GM12878 (cell line): ENCODE measurements at regions not wholly inside any gene's neighbourhood (a gene's known extent, or its start where the extent isn't known, plus 50 kb on each side); places are given as distances from the start of the nearest gene placed in this dataset.

Source experiments
- ATAC-seq: fragments of 200-7000 bp; cut with Tn5 transposase; 3 replicates; pipeline ENCODE4 v1.9.1; 2020; ENCODE audit warnings: mild to moderate bottlenecking, moderate library complexity
- BruUV-seq: library from RNA; stranded (reverse); fragments of 400-500 nt; replicated peaks from 2 replicates; lab custom pipeline; 2021; lab: Mats Ljungman, UMichigan
- CTCF ChIA-PET: fragments of 300-600 bp; sonication (Branson Sonifier 250); formaldehyde crosslinking; extraction: SDS; loops from one replicate; lab custom pipeline; 2021; ENCODE audit warnings: inconsistent platforms; lab: Yijun Ruan, JAX
- POLR2A ChIA-PET: fragments of 350-600 bp; formaldehyde crosslinking; extraction: SDS; loops from one replicate; lab custom pipeline; 2021; ENCODE audit warnings: inconsistent platforms; lab: Charles Lee
- RAD21 ChIA-PET: fragments of 300-600 bp; sonication (Branson Sonifier 250); formaldehyde crosslinking; loops from one replicate; lab custom pipeline; 2023; ENCODE audit warnings: antibody characterized with exemption; ENCODE audit not compliant: unreplicated experiment; lab: Charles Lee
- SMC1A ChIA-PET: fragments of 300-600 bp; sonication (Branson Sonifier 250); formaldehyde crosslinking; loops from one replicate; lab custom pipeline; 2023; ENCODE audit not compliant: unreplicated experiment, uncharacterized antibody; lab: Charles Lee
- DNase-seq: peaks from one replicate; pipeline ENCODE4 v3.0.0-alpha.2; 2011; ENCODE audit warnings: low read depth, low spot score
- FAIRE-seq: peaks from 3 replicates; lab custom pipeline; 2011; peaks lifted over from hg19 to GRCh38; lab: Jason Lieb, UNC
- H2AFZ ChIP-seq: 2 replicates; pipeline ENCODE4 v1.6.0; 2011; ENCODE audit warnings: low read depth, low read length, control low read depth; ENCODE audit not compliant: control insufficient read depth
- H3K27ac ChIP-seq: 2 replicates; pipeline ENCODE4 v1.5.1; 2011; ENCODE audit warnings: control low read depth; ENCODE audit not compliant: control insufficient read depth, insufficient read depth
- H3K27me3 ChIP-seq, 2 experiments: replicated peaks in 1 of 2; 2 replicates each; pipeline versions ENCODE4 v1.6.0 to v1.6.1; 2011; ENCODE audit warnings: low read length in 1 of 2; ENCODE audit not compliant: control insufficient read depth in 2 of 2, insufficient read depth in 2 of 2
- H3K36me3 ChIP-seq, 2 experiments: 2 replicates each; pipeline ENCODE4 v1.5.1; 2011; ENCODE audit warnings: low read length in 1 of 2; ENCODE audit not compliant: control insufficient read depth in 2 of 2, insufficient read depth in 2 of 2
- H3K4me1 ChIP-seq: 2 replicates; pipeline ENCODE4 v1.6.1; 2011; ENCODE audit warnings: mild to moderate bottlenecking, low read length, moderate library complexity, mixed read lengths; ENCODE audit not compliant: control insufficient read depth, insufficient read depth
- H3K4me2 ChIP-seq: 2 replicates; pipeline ENCODE4 v1.6.0; 2011; ENCODE audit warnings: control low read depth; ENCODE audit not compliant: control insufficient read depth, insufficient read depth
- H3K4me3 ChIP-seq: fragments of 200-600 bp; sonication (generic); 2 replicates; pipeline ENCODE4 v1.5.1; 2016
- H3K79me2 ChIP-seq: 2 replicates; pipeline ENCODE4 v1.6.0; 2011; ENCODE audit warnings: low read length; ENCODE audit not compliant: control insufficient read depth, insufficient read depth
- H3K9ac ChIP-seq: 2 replicates; pipeline ENCODE4 v1.8.0; 2011; ENCODE audit warnings: low read length, control low read depth, mixed read lengths; ENCODE audit not compliant: control insufficient read depth, insufficient read depth
- H3K9me3 ChIP-seq: replicated peaks from 3 replicates; pipeline ENCODE4 v1.5.1; 2011; ENCODE audit warnings: mild to moderate bottlenecking, low read length; ENCODE audit not compliant: control insufficient read depth, insufficient read depth
- H4K20me1 ChIP-seq: 2 replicates; pipeline ENCODE4 v1.6.0; 2011; ENCODE audit not compliant: control insufficient read depth, insufficient read depth
- CUX1 ChIP-seq: IDR thresholded peaks from 2 replicates; pipeline ENCODE4 v1.6.1; 2012; ENCODE audit warnings: improper control_type of control experiment, low read depth, low read length; ENCODE audit not compliant: insufficient replicate concordance
- ETV6 ChIP-seq, 2 experiments: fragments of 450-650 bp in 1 of 2; IDR thresholded peaks in 1 of 2; conservative IDR thresholded peaks in 1 of 2; 2 replicates each; pipeline ENCODE4 v1.6.1; 2014; ENCODE audit warnings: antibody characterized with exemption in 1 of 2, borderline replicate concordance in 1 of 2, low read depth in 1 of 2, mild to moderate bottlenecking in 1 of 2, moderate library complexity in 1 of 2
- MEF2B ChIP-seq: fragments of 450-650 bp; IDR thresholded peaks from 2 replicates; pipeline ENCODE4 v1.6.1; 2018; ENCODE audit warnings: mild to moderate bottlenecking, moderate library complexity; ENCODE audit not compliant: partially characterized antibody, poor library complexity, severe bottlenecking
- PAX5 ChIP-seq: IDR thresholded peaks from 2 replicates; pipeline ENCODE4 v1.6.1; 2011; ENCODE audit warnings: low read depth, low read length, borderline replicate concordance
- RCOR1 ChIP-seq: conservative IDR thresholded peaks from 2 replicates; pipeline ENCODE4 v1.6.1; 2012; ENCODE audit warnings: low read depth, low read length, improper control_type of control experiment
- STAT3 ChIP-seq: IDR thresholded peaks from 2 replicates; pipeline ENCODE4 v1.6.1; 2011; ENCODE audit warnings: low read depth, low read length, improper control_type of control experiment
- WGBS: methylation state at CpG from one replicate; pipeline ENCODE4 v1.1.6; 2016; ENCODE audit warnings: low lambda C conversion rate; ENCODE audit not compliant: insufficient replicate concordance, insufficient coverage; ENCODE audit errors: missing lambda C conversion rate; 5-methylcytosine and 5-hydroxymethylcytosine counted together
- in situ Hi-C: fragments of 300-500 bp; cut with MboI; formaldehyde crosslinking; loops from 9 replicates; pipeline ENCODE4 v1.14.3; 2018; ENCODE audit warnings: mixed read lengths
- intact Hi-C: fragments of 100-400 bp; cut with micrococcal nuclease; formaldehyde crosslinking; loops from one replicate; pipeline ENCODE4 v1.14.2; 2022; ENCODE audit not compliant: unreplicated experiment

DNA sequence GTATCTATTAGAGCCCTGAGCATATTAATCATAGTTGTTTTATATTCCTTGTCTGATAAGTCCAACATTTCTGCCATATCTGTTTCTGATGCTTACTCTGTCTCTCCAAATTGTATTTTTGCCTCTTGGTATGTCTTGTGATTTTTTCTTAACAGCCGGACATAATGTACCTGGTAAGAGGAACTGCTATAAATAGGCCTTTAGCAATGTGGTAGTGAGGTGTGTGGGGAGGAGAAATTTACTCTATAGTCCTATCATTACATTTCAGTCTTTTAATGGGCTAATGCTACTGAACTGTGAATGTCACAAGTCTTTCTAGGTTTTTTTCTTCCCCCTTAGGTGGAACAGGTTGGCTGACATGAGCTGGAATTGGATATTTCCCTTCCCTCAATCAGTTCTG lies 176.1 kb upstream of the FGF10 start:
- ATAC-seq (no peak), FAIRE-seq (no peak), DNase-seq (no peak)
- BruUV-seq = no TSS peak
- Histone ChIP-seq H3K9ac (no peak overlapping the region), H3K4me2 (no peak overlapping the region), H2AFZ (no peak overlapping the region), H3K9me3 (no peaks in the 10 kb centered on the region), H3K4me3 (no peak overlapping the region), H3K27me3 (no peaks in the 10 kb centered on the region), H3K36me3 (no peaks in the 10 kb centered on the region), H3K27ac (no peak overlapping the region), H4K20me1 (no peaks in the 10 kb centered on the region), H3K4me1 (no peaks in the 10 kb centered on the region), H3K79me2 (no peaks in the 10 kb centered on the region)
- 5% methylated on average over 1 of the region's 1 CpG for WGBS
- in situ Hi-C loops = no loop called here
- intact Hi-C loops = no loop called here
- ChIA-PET SMC1A (interaction anchor here (1.7 kb wide), 1 partner anchor 11 kb away, joined by 4 read pairs; no protein-coding TSS in a partner anchor), CTCF (no interaction called here), POLR2A (no interaction called here), RAD21 (no interaction called here)
- TF ChIP-seq ETV6 (conservative IDR thresholded peaks at IDR 0.05 in 1 of 2, IDR thresholded peaks at IDR 0.05 in 1 of 2; ENCODE audit: borderline replicate concordance in 1 of 2, low read depth in 1 of 2) (no peak), PAX5 (no peak), RCOR1 (no peak)

- no peak for TF ChIP-seq CUX1
- no peak for TF ChIP-seq MEF2B
- no peak for TF ChIP-seq STAT3
- Histone ChIP-seq H2AFZ (no peak overlapping the region), H3K9ac (no peak overlapping the region), H4K20me1 (no peaks in the 10 kb centered on the region), H3K4me2 (no peak overlapping the region), H3K4me3 (no peak overlapping the region), H3K36me3 (no peaks in the 10 kb centered on the region), H3K9me3 (no peaks in the 10 kb centered on the region), H3K79me2 (no peaks in the 10 kb centered on the region), H3K27ac (no peak overlapping the region), H3K27me3 (no peaks in the 10 kb centered on the region), H3K4me1 (no peaks in the 10 kb centered on the region)
- no peak for FAIRE-seq
- SMC1A ChIA-PET = interaction anchor here (1.1 kb wide), 1 partner anchor 9 kb away, joined by 3 read pairs; no protein-coding TSS in a partner anchor
- DNase-seq = no peak
- RAD21 ChIA-PET = no interaction called here
- POLR2A ChIA-PET = no interaction called here
- no peak for ATAC-seq
- CTCF ChIA-PET = interaction anchor here (1.8 kb wide), 1 partner anchor 9 kb away, joined by 4 read pairs; no protein-coding TSS in a partner anchor
- BruUV-seq = no TSS peak
- in situ Hi-C loops = no loop called here
- intact Hi-C loops = no loop called here
- 46% methylated on average over 2 of the region's 2 CpGs for WGBS
Observed at GRCh38 chr5:44546286-44546685, 157.1 kb upstream of the FGF10 start.
